ENCODE measurements at regions not wholly inside any gene's neighbourhood (a gene's known extent, or its start where the extent isn't known, plus 50 kb on each side); places are given as distances from the start of the nearest gene placed in this dataset.

- no peak for DNase-seq (ENCODE audit: low read depth in 1 of 2, low spot score in 1 of 2)
Measured at GRCh38 chr7:142379201-142379885, 121.5 kb upstream of the PRSS58 start.

GRCh38 chr7:142377567-142377966, 119.7 kb upstream of the PRSS58 start:
- no peak for DNase-seq (ENCODE audit: low read depth in 1 of 2, low spot score in 1 of 2)

GRCh38 chr7:142376356-142376997, 118.6 kb upstream of the PRSS58 start:
- DNase-seq (ENCODE audit: low read depth in 1 of 2, low spot score in 1 of 2) = no peak

- DNase-seq (ENCODE audit: low read depth in 1 of 2, low spot score in 1 of 2) = no peak
Measured at GRCh38 chr7:142375710-142376313, 118.0 kb upstream of the PRSS58 start.

- no peak for DNase-seq (ENCODE audit: low read depth in 1 of 2, low spot score in 1 of 2)
Measured at GRCh38 chr7:142372727-142373126, 114.9 kb upstream of the PRSS58 start.

GRCh38 chr7:142371586-142372377, 113.9 kb upstream of the PRSS58 start:
- DNase-seq (ENCODE audit: low read depth in 1 of 2, low spot score in 1 of 2) = no peak

GRCh38 chr7:142365410-142365842, 107.6 kb upstream of the PRSS58 start:
- DNase-seq (ENCODE audit: low read depth in 1 of 2, low spot score in 1 of 2) = no peak

- no peak for DNase-seq (ENCODE audit: low read depth in 1 of 2, low spot score in 1 of 2)
Measured at GRCh38 chr7:142364551-142364950, 106.7 kb upstream of the PRSS58 start.

- no peak for DNase-seq (ENCODE audit: low read depth in 1 of 2, low spot score in 1 of 2)
Measured at GRCh38 chr7:142362349-142362748, 104.5 kb upstream of the PRSS58 start.

GRCh38 chr7:142359694-142360279, 101.9 kb upstream of the PRSS58 start:
- no peak for DNase-seq (ENCODE audit: low read depth in 1 of 2, low spot score in 1 of 2)

- DNase-seq (ENCODE audit: low read depth in 1 of 2, low spot score in 1 of 2) = no peak
Measured at GRCh38 chr7:142357953-142358520, 100.2 kb upstream of the PRSS58 start.

GRCh38 chr7:142356166-142356565, 98.3 kb upstream of the PRSS58 start:
- no peak for DNase-seq (ENCODE audit: low read depth in 1 of 2, low spot score in 1 of 2)

- no peak for DNase-seq (ENCODE audit: low read depth in 1 of 2, low spot score in 1 of 2)
Measured at GRCh38 chr7:142355328-142355727, 97.5 kb upstream of the PRSS58 start.

GRCh38 chr7:142353147-142354060, 95.5 kb upstream of the PRSS58 start:
- no peak for DNase-seq (ENCODE audit: low read depth in 1 of 2, low spot score in 1 of 2)

GRCh38 chr7:142352543-142352942, 94.7 kb upstream of the PRSS58 start:
- no peak for DNase-seq (ENCODE audit: low read depth in 1 of 2, low spot score in 1 of 2)

- DNase-seq (ENCODE audit: low read depth in 1 of 2, low spot score in 1 of 2) = no peak
Measured at GRCh38 chr7:142351145-142351544, 93.3 kb upstream of the PRSS58 start.

- no peak for DNase-seq (ENCODE audit: low read depth in 1 of 2, low spot score in 1 of 2)
Measured at GRCh38 chr7:142349670-142350405, 92.0 kb upstream of the PRSS58 start.

- no peak for DNase-seq (ENCODE audit: low read depth in 1 of 2, low spot score in 1 of 2)
Measured at GRCh38 chr7:142348921-142349405, 91.1 kb upstream of the PRSS58 start.

GRCh38 chr7:142348100-142348499, 90.2 kb upstream of the PRSS58 start:
- no peak for DNase-seq (ENCODE audit: low read depth in 1 of 2, low spot score in 1 of 2)

Data from stimulated activated CD4-positive, alpha-beta T cell treated with anti-CD3 and anti-CD28 coated beads, Interleukin-15, amount 100 ng/mL, for 1 hour (primary cell).